IMR-90 (cell line): ENCODE measurements at regions not wholly inside any gene's neighbourhood (a gene's known extent, or its start where the extent isn't known, plus 50 kb on each side); places are given as distances from the start of the nearest gene placed in this dataset.

Experiments used
- ATAC-seq: fragments of 200-7000 bp; cut with Tn5 transposase; 2 replicates; pipeline ENCODE4 v1.9.1; 2020; ENCODE audit warnings: low read depth, mild to moderate bottlenecking, moderate library complexity
- BruUV-seq: library from RNA; stranded (reverse); fragments of 400-500 nt; replicated peaks from 2 replicates; lab custom pipeline; 2021; lab: Mats Ljungman, UMichigan
- CTCF ChIA-PET: fragments of 300-600 bp; formaldehyde crosslinking; extraction: SDS; loops from one replicate; lab custom pipeline; 2021; ENCODE audit warnings: antibody characterized with exemption; lab: Yijun Ruan, JAX
- POLR2A ChIA-PET: fragments of 300-600 bp; sonication (Branson Sonifier 250); formaldehyde crosslinking; loops from one replicate; lab custom pipeline; 2022; ENCODE audit warnings: antibody characterized with exemption; ENCODE audit not compliant: unreplicated experiment; lab: Charles Lee
- DNase-seq: peaks from one replicate; pipeline ENCODE4 v3.0.0; 2013
- H2AFZ ChIP-seq: replicated peaks from 2 replicates; pipeline ENCODE3; 2013; ENCODE audit warnings: low read length, mild to moderate bottlenecking; ENCODE audit not compliant: poor library complexity
- H2AK5ac ChIP-seq: 2 replicates; pipeline ENCODE4 v1.6.1; 2013; ENCODE audit warnings: low read depth, low read length, inconsistent platforms
- H2AK9ac ChIP-seq: replicated peaks from 2 replicates; pipeline ENCODE3; 2013; ENCODE audit warnings: mild to moderate bottlenecking, low read depth, low read length, moderate library complexity; ENCODE audit not compliant: poor library complexity
- H2BK120ac ChIP-seq: 2 replicates; pipeline ENCODE4 v1.6.1; 2013; ENCODE audit warnings: low read depth, low read length, inconsistent platforms
- H2BK15ac ChIP-seq: 3 replicates; pipeline ENCODE4 v1.6.1; 2013; ENCODE audit warnings: low read depth, low read length, inconsistent platforms
- H2BK20ac ChIP-seq: 2 replicates; pipeline ENCODE4 v1.6.1; 2013; ENCODE audit warnings: low read depth, mild to moderate bottlenecking, inconsistent platforms, low read length, moderate library complexity
- H2BK5ac ChIP-seq: 2 replicates; pipeline ENCODE4 v1.6.1; 2013; ENCODE audit warnings: mild to moderate bottlenecking, low read depth, low read length, inconsistent platforms; ENCODE audit not compliant: poor library complexity, severe bottlenecking
- H3K14ac ChIP-seq: replicated peaks from 2 replicates; pipeline ENCODE4 v1.6.1; 2013; ENCODE audit warnings: low read depth, low read length, inconsistent platforms
- H3K18ac ChIP-seq: 2 replicates; pipeline ENCODE4 v1.6.1; 2013; ENCODE audit warnings: low read depth, low read length, control low read depth
- H3K23ac ChIP-seq: 2 replicates; pipeline ENCODE4 v1.6.1; 2013; ENCODE audit warnings: low read depth, low read length, inconsistent platforms
- H3K27ac ChIP-seq: 2 replicates; pipeline ENCODE4 v1.5.1; 2013; ENCODE audit warnings: mild to moderate bottlenecking, control low read depth, low read length; ENCODE audit not compliant: insufficient read depth
- H3K27me3 ChIP-seq: 2 replicates; pipeline ENCODE4 v1.6.1; 2013; ENCODE audit warnings: low read length; ENCODE audit not compliant: control insufficient read depth, insufficient read depth
- H3K36me3 ChIP-seq: 2 replicates; pipeline ENCODE4 v1.6.1; 2013; ENCODE audit warnings: low read length, mixed read lengths; ENCODE audit not compliant: control insufficient read depth, insufficient read depth
- H3K4ac ChIP-seq: 2 replicates; pipeline ENCODE4 v1.6.1; 2013; ENCODE audit warnings: low read depth, low read length, inconsistent platforms
- H3K4me1 ChIP-seq: 2 replicates; pipeline ENCODE4 v1.6.1; 2013; ENCODE audit warnings: low read length, mixed read lengths; ENCODE audit not compliant: control insufficient read depth, insufficient read depth
- H3K4me2 ChIP-seq: 2 replicates; pipeline ENCODE4 v1.6.1; 2013; ENCODE audit warnings: low read depth, mild to moderate bottlenecking, control low read depth, low read length, moderate library complexity
- H3K4me3 ChIP-seq: 2 replicates; pipeline ENCODE4 v1.5.1; 2013; ENCODE audit warnings: low read depth, mild to moderate bottlenecking, control low read depth, low read length, moderate library complexity; ENCODE audit not compliant: insufficient read depth
- H3K56ac ChIP-seq: 2 replicates; pipeline ENCODE4 v1.6.1; 2013; ENCODE audit warnings: low read length, inconsistent platforms; ENCODE audit not compliant: insufficient read depth; ENCODE audit errors: extremely low read depth
- H3K79me1 ChIP-seq, 2 experiments: 2 replicates each; pipeline ENCODE4 v1.6.1; 2013; ENCODE audit warnings: low read length in 2 of 2, inconsistent platforms in 1 of 2, low read depth in 1 of 2
- H3K9ac ChIP-seq: 2 replicates; pipeline ENCODE4 v1.6.1; 2013; ENCODE audit warnings: low read depth, low read length, control low read depth
- H3K9me1 ChIP-seq: 2 replicates; pipeline ENCODE4 v1.6.1; 2013; ENCODE audit warnings: low read length, inconsistent platforms; ENCODE audit not compliant: insufficient read depth
- H3K9me3 ChIP-seq: 2 replicates; pipeline ENCODE4 v1.6.1; 2013; ENCODE audit warnings: low read length; ENCODE audit not compliant: control insufficient read depth, insufficient read depth
- H4K20me1 ChIP-seq: 2 replicates; pipeline ENCODE4 v1.6.1; 2013; ENCODE audit warnings: low read length, inconsistent platforms; ENCODE audit not compliant: insufficient read depth
- H4K5ac ChIP-seq: 2 replicates; pipeline ENCODE4 v1.6.1; 2013; ENCODE audit warnings: mild to moderate bottlenecking, low read depth, low read length, control low read depth
- H4K8ac ChIP-seq, 2 experiments: 2 replicates each; pipeline ENCODE4 v1.6.1; 2013; ENCODE audit warnings: low read depth in 2 of 2, low read length in 2 of 2, control low read depth in 1 of 2, inconsistent platforms in 1 of 2
- H4K91ac ChIP-seq: 2 replicates; pipeline ENCODE4 v1.6.1; 2013; ENCODE audit warnings: low read depth, low read length, inconsistent platforms; ENCODE audit not compliant: insufficient read depth
- BHLHE40 ChIP-seq: fragments of 150-350 bp; IDR thresholded peaks from 2 replicates; pipeline ENCODE4 v1.6.1; 2016; ENCODE audit warnings: mild to moderate bottlenecking, low read depth, low read length
- CEBPB ChIP-seq: IDR thresholded peaks from 2 replicates; pipeline ENCODE4 v1.6.1; 2012; ENCODE audit warnings: low read depth, low read length, improper control_type of control experiment
- CHD1 ChIP-seq: IDR thresholded peaks from 2 replicates; pipeline ENCODE4 v1.6.1; 2012; ENCODE audit warnings: low read depth, low read length, improper control_type of control experiment
- FOS ChIP-seq: fragments of 150-350 bp; IDR thresholded peaks from 2 replicates; pipeline ENCODE4 v1.6.1; 2016; ENCODE audit warnings: low read depth, low read length
- MAFK ChIP-seq: IDR thresholded peaks from 2 replicates; pipeline ENCODE4 v1.6.1; 2012; ENCODE audit warnings: low read depth, low read length, improper control_type of control experiment
- MAZ ChIP-seq: IDR thresholded peaks from 2 replicates; pipeline ENCODE4 v1.6.1; 2012; ENCODE audit warnings: low read depth, mild to moderate bottlenecking, low read length, improper control_type of control experiment, moderate library complexity, borderline replicate concordance
- NFE2L2 ChIP-seq: fragments of 150-350 bp; IDR thresholded peaks from 2 replicates; pipeline ENCODE4 v1.6.1; 2016; ENCODE audit warnings: low read depth, mild to moderate bottlenecking, low read length
- POLR2A ChIP-seq: IDR thresholded peaks from 2 replicates; pipeline ENCODE4 v1.6.1; 2012; ENCODE audit warnings: mild to moderate bottlenecking, low read depth, low read length
- RAD21 ChIP-seq: IDR thresholded peaks from 2 replicates; pipeline ENCODE4 v1.6.1; 2012; ENCODE audit warnings: low read length, improper control_type of control experiment
- RCOR1 ChIP-seq: IDR thresholded peaks from 2 replicates; pipeline ENCODE4 v1.6.1; 2012; ENCODE audit warnings: mild to moderate bottlenecking, low read length, improper control_type of control experiment; ENCODE audit not compliant: insufficient replicate concordance
- RFX5 ChIP-seq: IDR thresholded peaks from 2 replicates; pipeline ENCODE4 v1.8.0; 2012; ENCODE audit warnings: low read depth, mild to moderate bottlenecking, low read length, moderate library complexity
- SMC3 ChIP-seq: fragments of 150-350 bp; IDR thresholded peaks from 2 replicates; pipeline ENCODE4 v1.6.1; 2016; ENCODE audit warnings: low read depth, mild to moderate bottlenecking, antibody characterized with exemption, low read length, moderate library complexity
- USF2 ChIP-seq: fragments of 150-350 bp; IDR thresholded peaks from 2 replicates; pipeline ENCODE4 v1.6.1; 2017; ENCODE audit warnings: mild to moderate bottlenecking, antibody characterized with exemption, low read length, low read depth
- WGBS, 2 experiments: methylation state at CpG; one replicate each; pipeline versions ENCODE4 v1.1.5 to v1.1.7; 2013; ENCODE audit warnings: missing lambda C conversion rate in 2 of 2; ENCODE audit not compliant: insufficient read length in 1 of 2; ENCODE audit errors: extremely low coverage in 2 of 2; 5-methylcytosine and 5-hydroxymethylcytosine counted together
- dilution Hi-C: fragments of 300-500 bp; cut with HindIII; formaldehyde crosslinking; loops from one replicate; pipeline ENCODE4 v1.14.3; 2018; ENCODE audit warnings: low sequenced_read_pairs; ENCODE audit not compliant: unreplicated experiment
- in situ Hi-C: fragments of 300-500 bp; cut with MboI; formaldehyde crosslinking; loops from 3 replicates; pipeline ENCODE4 v1.14.3; 2019; ENCODE audit warnings: low sequenced_read_pairs, inconsistent platforms, mixed read lengths
- intact Hi-C: fragments of 100-400 bp; cut with micrococcal nuclease; formaldehyde crosslinking; loops from 2 replicates; pipeline ENCODE4 v1.10.0; 2022
- TF ChIP-seq, protein P1 (sequence below): fragments of 150-350 bp; IDR thresholded peaks from 2 replicates; pipeline ENCODE4 v1.6.1; 2016; ENCODE audit warnings: low read depth, mild to moderate bottlenecking, low read length, moderate library complexity, borderline replicate concordance
- TF ChIP-seq, protein P2 (sequence below): conservative IDR thresholded peaks from 2 replicates; pipeline ENCODE4 v1.5.1; 2012; ENCODE audit warnings: mild to moderate bottlenecking, low read depth, low read length, improper control_type of control experiment

DNA sequence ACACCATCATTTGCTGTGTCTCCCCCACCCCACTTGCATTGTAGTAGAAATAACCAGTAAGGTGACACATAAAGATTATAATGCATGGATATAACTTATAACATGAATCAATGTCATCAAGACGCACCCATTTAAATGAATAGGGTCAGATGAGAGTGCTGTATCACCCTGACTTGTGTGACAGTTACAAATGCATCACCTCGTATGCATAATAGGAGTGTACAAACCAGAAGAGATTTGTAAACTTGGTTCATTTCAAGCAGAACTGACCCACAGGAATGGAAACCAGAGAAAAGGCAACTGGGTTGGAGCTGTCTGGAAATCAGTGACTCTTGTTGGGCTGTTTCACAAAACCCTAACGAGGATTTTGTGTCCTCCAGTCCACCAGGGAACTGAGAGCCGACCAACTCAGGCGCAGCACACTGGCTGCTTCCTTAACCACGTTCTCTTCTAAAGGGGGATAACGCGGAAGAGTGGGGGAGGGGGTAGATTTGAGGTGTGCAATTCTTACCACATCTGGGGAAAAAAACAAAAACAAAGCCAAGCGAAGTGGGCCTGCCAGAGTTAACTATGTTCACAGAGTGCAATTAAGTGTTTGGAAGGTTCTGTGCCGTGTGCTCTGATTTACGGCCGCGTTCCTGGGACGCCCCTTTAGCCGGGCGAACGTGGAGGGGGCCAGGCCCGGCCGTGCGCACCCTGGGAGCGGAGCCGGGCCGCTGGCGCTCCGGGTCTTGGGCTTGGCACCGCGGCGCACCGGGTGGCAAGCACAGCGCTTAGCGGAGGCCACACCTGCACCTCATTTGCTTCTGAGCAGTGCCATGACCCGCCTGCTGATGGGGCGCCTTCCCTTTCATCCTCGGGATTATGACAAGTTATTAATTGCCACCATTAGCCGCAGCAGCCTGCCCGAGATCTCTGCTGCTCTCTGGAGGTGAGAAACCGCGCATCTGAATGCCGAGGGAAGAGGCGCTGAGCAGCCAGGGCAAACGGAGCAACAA is 248.8 kb upstream of the FOXD3 start:
- ATAC-seq: no peak; the same call in 1 of the 2 replicates
- Histone ChIP-seq H4K20me1 (no peaks in the 10 kb centered on the region), H3K14ac (no peak overlapping the region), H3K4me1 (no peaks in the 10 kb centered on the region), H3K9me3 (no peaks in the 10 kb centered on the region), H3K27me3 (peaks cover 18% of the 10 kb centered on the region), H3K56ac (no peak overlapping the region), H4K91ac (no peak overlapping the region), H2BK15ac (no peak overlapping the region), H3K4me3 (no peak overlapping the region), H2BK20ac (no peak overlapping the region), H3K18ac (no peak overlapping the region), H2AFZ (peak overlapping the region; percentile 33), H3K4ac (no peak overlapping the region), H3K79me1 (no peaks in the 10 kb centered on the region), H2AK9ac (no peak overlapping the region), H3K9me1 (no peaks in the 10 kb centered on the region), H3K9ac (no peak overlapping the region), H3K36me3 (no peaks in the 10 kb centered on the region), H4K8ac (no peak overlapping the region), H3K4me2 (no peak overlapping the region), H3K27ac (no peak overlapping the region), H4K5ac (no peak overlapping the region), H2AK5ac (no peak overlapping the region), H3K23ac (no peak overlapping the region), H2BK120ac (no peak overlapping the region), H2BK5ac (no peak overlapping the region)
- POLR2A ChIA-PET: no interaction called here
- dilution Hi-C loops (no loop called here), in situ Hi-C loops (no loop called here), intact Hi-C loops (no loop called here)
- no peak for DNase-seq
- CTCF ChIA-PET: no interaction called here
- WGBS, 2 experiments: 0% methylated on average over 8 of the region's 41 CpGs; no CpG with 5 or more reads in 1 of the 2 experiments
- BruUV-seq: no TSS peak
- TF ChIP-seq BHLHE40 (no peak), RFX5 (no peak), MAFK (no peak), CHD1 (no peak), FOS (no peak), CEBPB (no peak), SMC3 (no peak), RAD21 (no peak), NFE2L2 (no peak), POLR2A (no peak), USF2 (no peak), MAZ (no peak), RCOR1 (no peak)
- TF ChIP-seq, protein P1, sequence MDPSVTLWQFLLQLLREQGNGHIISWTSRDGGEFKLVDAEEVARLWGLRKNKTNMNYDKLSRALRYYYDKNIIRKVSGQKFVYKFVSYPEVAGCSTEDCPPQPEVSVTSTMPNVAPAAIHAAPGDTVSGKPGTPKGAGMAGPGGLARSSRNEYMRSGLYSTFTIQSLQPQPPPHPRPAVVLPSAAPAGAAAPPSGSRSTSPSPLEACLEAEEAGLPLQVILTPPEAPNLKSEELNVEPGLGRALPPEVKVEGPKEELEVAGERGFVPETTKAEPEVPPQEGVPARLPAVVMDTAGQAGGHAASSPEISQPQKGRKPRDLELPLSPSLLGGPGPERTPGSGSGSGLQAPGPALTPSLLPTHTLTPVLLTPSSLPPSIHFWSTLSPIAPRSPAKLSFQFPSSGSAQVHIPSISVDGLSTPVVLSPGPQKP: no peak
- TF ChIP-seq, protein P2, sequence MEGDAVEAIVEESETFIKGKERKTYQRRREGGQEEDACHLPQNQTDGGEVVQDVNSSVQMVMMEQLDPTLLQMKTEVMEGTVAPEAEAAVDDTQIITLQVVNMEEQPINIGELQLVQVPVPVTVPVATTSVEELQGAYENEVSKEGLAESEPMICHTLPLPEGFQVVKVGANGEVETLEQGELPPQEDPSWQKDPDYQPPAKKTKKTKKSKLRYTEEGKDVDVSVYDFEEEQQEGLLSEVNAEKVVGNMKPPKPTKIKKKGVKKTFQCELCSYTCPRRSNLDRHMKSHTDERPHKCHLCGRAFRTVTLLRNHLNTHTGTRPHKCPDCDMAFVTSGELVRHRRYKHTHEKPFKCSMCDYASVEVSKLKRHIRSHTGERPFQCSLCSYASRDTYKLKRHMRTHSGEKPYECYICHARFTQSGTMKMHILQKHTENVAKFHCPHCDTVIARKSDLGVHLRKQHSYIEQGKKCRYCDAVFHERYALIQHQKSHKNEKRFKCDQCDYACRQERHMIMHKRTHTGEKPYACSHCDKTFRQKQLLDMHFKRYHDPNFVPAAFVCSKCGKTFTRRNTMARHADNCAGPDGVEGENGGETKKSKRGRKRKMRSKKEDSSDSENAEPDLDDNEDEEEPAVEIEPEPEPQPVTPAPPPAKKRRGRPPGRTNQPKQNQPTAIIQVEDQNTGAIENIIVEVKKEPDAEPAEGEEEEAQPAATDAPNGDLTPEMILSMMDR: no peak
